Panc1 (cell line): ENCODE measurements at regions not wholly inside any gene's neighbourhood (a gene's known extent, or its start where the extent isn't known, plus 50 kb on each side); places are given as distances from the start of the nearest gene placed in this dataset.

ENCODE experiments used
- ATAC-seq: fragments of 200-7000 bp; cut with Tn5 transposase; 2 replicates; pipeline ENCODE4 v1.9.1; 2020; ENCODE audit warnings: mild to moderate bottlenecking, moderate library complexity
- BruUV-seq: library from RNA; stranded (reverse); fragments of 400-500 nt; replicated peaks from 2 replicates; lab custom pipeline; 2021; lab: Mats Ljungman, UMichigan
- CTCF ChIA-PET: fragments of 300-600 bp; sonication (Branson Sonifier 250); formaldehyde crosslinking; loops from one replicate; lab custom pipeline; 2022; ENCODE audit warnings: antibody characterized with exemption; lab: Charles Lee
- POLR2A ChIA-PET: fragments of 300-600 bp; sonication (Branson Sonifier 250); formaldehyde crosslinking; loops from one replicate; lab custom pipeline; 2022; ENCODE audit warnings: antibody characterized with exemption; lab: Charles Lee
- DNase-seq: peaks from one replicate; pipeline ENCODE4 v3.0.0-alpha.2; 2010; ENCODE audit warnings: low read depth, low spot score
- H3K27ac ChIP-seq: 2 replicates; pipeline ENCODE4 v1.5.1; 2011; ENCODE audit warnings: mild to moderate bottlenecking, low read length, inconsistent platforms
- H3K27me3 ChIP-seq: fragments of 200-500 bp; sonication (Bioruptor generic); 2 replicates; pipeline ENCODE4 v1.6.0; 2014; ENCODE audit warnings: low read length, inconsistent platforms; ENCODE audit not compliant: control insufficient read depth, insufficient read depth
- H3K36me3 ChIP-seq: fragments of 200-500 bp; sonication (Bioruptor generic); 2 replicates; pipeline ENCODE4 v1.5.1; 2014; ENCODE audit warnings: inconsistent platforms, mild to moderate bottlenecking, low read length, moderate library complexity; ENCODE audit not compliant: control insufficient read depth, insufficient read depth
- H3K4me1 ChIP-seq: 2 replicates; pipeline ENCODE4 v1.5.1; 2011; ENCODE audit warnings: inconsistent platforms, mild to moderate bottlenecking, low read length, moderate library complexity; ENCODE audit not compliant: control insufficient read depth, insufficient read depth
- H3K4me3 ChIP-seq, 2 experiments: 2 replicates each; pipeline ENCODE4 v1.5.1; 2011 to 2012; ENCODE audit warnings: low read depth in 2 of 2, low read length in 2 of 2, mild to moderate bottlenecking in 2 of 2, inconsistent platforms in 1 of 2, moderate library complexity in 1 of 2
- H3K9me3 ChIP-seq: fragments of 200-500 bp; sonication (Bioruptor generic); 2 replicates; pipeline ENCODE4 v1.5.1; 2014; ENCODE audit warnings: low read depth, mild to moderate bottlenecking, inconsistent platforms, low read length, moderate library complexity; ENCODE audit not compliant: control insufficient read depth, insufficient read depth
- POLR2AphosphoS5 ChIP-seq: IDR thresholded peaks from 2 replicates; pipeline ENCODE4 v1.6.1; 2012; ENCODE audit warnings: mild to moderate bottlenecking, low read depth, low read length, moderate library complexity
- SIN3A ChIP-seq: IDR thresholded peaks from 2 replicates; pipeline ENCODE4 v1.6.1; 2012; ENCODE audit warnings: low read depth, mild to moderate bottlenecking, low read length, moderate library complexity, borderline replicate concordance; ENCODE audit not compliant: insufficient read depth
- TCF7L2 ChIP-seq: IDR thresholded peaks from 2 replicates; pipeline ENCODE4 v1.6.1; 2011; ENCODE audit warnings: mild to moderate bottlenecking, low read depth, low read length, inconsistent platforms
- in situ Hi-C: cut with HindIII; loops from 2 replicates; pipeline ENCODE4 v1.10.0; 2016; ENCODE audit warnings: low sequenced_read_pairs, low pct_unique_long_range_greater_than_20kb
- intact Hi-C: fragments of 100-400 bp; cut with micrococcal nuclease; formaldehyde crosslinking; loops from one replicate; pipeline ENCODE4 v1.10.0; 2022; ENCODE audit not compliant: unreplicated experiment
- TF ChIP-seq, protein P1 (sequence below): fragments of 450-650 bp; IDR thresholded peaks from 2 replicates; pipeline ENCODE4 v1.5.1; 2017; ENCODE audit warnings: mild to moderate bottlenecking
- TF ChIP-seq, protein P2 (sequence below), 2 experiments: IDR thresholded peaks; 2 replicates each; pipeline ENCODE4 v1.6.1; 2011 to 2012; ENCODE audit warnings: low read depth in 2 of 2, control low read depth in 1 of 2, low read length in 1 of 2, mild to moderate bottlenecking in 1 of 2, moderate library complexity in 1 of 2; ENCODE audit not compliant: insufficient read depth in 1 of 2

DNA sequence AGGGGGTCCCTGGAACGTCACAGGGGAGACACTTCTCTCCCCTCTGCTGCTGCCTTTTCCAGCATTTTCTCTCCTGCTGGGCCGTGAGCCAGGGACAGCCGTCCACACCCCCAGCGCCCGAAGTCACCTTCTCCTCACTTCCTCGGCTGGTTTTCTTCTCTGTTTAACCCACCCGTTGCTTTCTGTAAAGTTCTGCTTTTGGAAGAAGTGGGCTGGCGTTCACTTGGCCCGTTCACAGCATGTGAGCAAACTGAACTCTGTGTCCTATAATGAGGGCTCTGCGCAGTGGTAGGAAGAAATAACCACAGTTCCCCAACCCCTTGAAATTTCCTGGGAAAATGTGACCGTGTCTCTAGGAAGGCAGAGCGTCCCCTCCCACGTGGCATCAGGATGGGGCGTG lies 187.0 kb upstream of the HDAC4 start:
- H3K27me3 ChIP-seq, result no peaks in the 10 kb centered on the region
- in situ Hi-C loops (no loop called here), intact Hi-C loops (no loop called here)
- ChIA-PET POLR2A (no interaction called here), CTCF (no interaction called here)
- no peaks in the 10 kb centered on the region for H3K9me3 ChIP-seq
- no peak for TF ChIP-seq POLR2AphosphoS5
- TF ChIP-seq, protein P1, sequence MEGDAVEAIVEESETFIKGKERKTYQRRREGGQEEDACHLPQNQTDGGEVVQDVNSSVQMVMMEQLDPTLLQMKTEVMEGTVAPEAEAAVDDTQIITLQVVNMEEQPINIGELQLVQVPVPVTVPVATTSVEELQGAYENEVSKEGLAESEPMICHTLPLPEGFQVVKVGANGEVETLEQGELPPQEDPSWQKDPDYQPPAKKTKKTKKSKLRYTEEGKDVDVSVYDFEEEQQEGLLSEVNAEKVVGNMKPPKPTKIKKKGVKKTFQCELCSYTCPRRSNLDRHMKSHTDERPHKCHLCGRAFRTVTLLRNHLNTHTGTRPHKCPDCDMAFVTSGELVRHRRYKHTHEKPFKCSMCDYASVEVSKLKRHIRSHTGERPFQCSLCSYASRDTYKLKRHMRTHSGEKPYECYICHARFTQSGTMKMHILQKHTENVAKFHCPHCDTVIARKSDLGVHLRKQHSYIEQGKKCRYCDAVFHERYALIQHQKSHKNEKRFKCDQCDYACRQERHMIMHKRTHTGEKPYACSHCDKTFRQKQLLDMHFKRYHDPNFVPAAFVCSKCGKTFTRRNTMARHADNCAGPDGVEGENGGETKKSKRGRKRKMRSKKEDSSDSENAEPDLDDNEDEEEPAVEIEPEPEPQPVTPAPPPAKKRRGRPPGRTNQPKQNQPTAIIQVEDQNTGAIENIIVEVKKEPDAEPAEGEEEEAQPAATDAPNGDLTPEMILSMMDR, result no peak
- no peak for TF ChIP-seq TCF7L2
- TF ChIP-seq, protein P2, sequence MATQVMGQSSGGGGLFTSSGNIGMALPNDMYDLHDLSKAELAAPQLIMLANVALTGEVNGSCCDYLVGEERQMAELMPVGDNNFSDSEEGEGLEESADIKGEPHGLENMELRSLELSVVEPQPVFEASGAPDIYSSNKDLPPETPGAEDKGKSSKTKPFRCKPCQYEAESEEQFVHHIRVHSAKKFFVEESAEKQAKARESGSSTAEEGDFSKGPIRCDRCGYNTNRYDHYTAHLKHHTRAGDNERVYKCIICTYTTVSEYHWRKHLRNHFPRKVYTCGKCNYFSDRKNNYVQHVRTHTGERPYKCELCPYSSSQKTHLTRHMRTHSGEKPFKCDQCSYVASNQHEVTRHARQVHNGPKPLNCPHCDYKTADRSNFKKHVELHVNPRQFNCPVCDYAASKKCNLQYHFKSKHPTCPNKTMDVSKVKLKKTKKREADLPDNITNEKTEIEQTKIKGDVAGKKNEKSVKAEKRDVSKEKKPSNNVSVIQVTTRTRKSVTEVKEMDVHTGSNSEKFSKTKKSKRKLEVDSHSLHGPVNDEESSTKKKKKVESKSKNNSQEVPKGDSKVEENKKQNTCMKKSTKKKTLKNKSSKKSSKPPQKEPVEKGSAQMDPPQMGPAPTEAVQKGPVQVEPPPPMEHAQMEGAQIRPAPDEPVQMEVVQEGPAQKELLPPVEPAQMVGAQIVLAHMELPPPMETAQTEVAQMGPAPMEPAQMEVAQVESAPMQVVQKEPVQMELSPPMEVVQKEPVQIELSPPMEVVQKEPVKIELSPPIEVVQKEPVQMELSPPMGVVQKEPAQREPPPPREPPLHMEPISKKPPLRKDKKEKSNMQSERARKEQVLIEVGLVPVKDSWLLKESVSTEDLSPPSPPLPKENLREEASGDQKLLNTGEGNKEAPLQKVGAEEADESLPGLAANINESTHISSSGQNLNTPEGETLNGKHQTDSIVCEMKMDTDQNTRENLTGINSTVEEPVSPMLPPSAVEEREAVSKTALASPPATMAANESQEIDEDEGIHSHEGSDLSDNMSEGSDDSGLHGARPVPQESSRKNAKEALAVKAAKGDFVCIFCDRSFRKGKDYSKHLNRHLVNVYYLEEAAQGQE (IDR thresholded peaks at IDR 0.05; ENCODE audit: insufficient read depth in 1 of 2, low read depth in 2 of 2, low read length in 1 of 2), result no peak
- TF ChIP-seq SIN3A, result no peak
- DNase-seq, result no peak
- H3K4me1 ChIP-seq, result no peaks in the 10 kb centered on the region
- BruUV-seq, result no TSS peak
- H3K27ac ChIP-seq, result no peak overlapping the region
- H3K4me3 ChIP-seq, result no peak overlapping the region
- H3K36me3 ChIP-seq, result no peaks in the 10 kb centered on the region
- ATAC-seq, result no peak

DNA sequence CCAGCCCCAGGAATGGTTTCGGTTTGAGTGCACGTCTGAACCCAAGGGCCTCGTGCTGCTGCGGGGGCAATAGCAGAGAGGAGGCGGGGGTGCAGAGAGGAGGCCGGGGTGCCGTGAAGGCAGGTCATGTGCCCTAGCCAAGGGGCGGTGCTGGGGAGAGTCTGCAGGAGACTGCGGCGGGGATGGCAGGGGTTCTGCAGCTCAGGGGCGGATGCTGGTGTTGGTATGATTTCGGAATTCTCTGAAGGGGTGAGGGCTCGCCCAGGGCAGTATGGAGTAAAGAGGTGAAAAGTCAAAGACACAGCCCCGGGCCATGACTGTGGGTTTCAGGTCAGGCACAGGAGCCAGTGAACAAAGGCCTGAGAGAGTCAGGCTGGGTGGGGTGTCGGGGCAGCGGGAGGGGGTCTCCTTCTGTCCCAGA lies 186.5 kb upstream of the HDAC4 start:
- intact Hi-C loops, result no loop called here
- no peaks in the 10 kb centered on the region for H3K27me3 ChIP-seq
- no peaks in the 10 kb centered on the region for H3K36me3 ChIP-seq
- ATAC-seq (no peak), DNase-seq (no peak)
- POLR2A ChIA-PET, result no interaction called here
- H3K9me3 ChIP-seq, result no peaks in the 10 kb centered on the region
- TF ChIP-seq TCF7L2 (no peak), POLR2AphosphoS5 (no peak), SIN3A (no peak)
- TF ChIP-seq, protein P1, result no peak
- TF ChIP-seq, protein P2 (IDR thresholded peaks at IDR 0.05; ENCODE audit: insufficient read depth in 1 of 2, low read depth in 2 of 2, low read length in 1 of 2), result no peak
- H3K4me1 ChIP-seq, result no peaks in the 10 kb centered on the region
- in situ Hi-C loops, result no loop called here
- no peak overlapping the region for H3K27ac ChIP-seq
- CTCF ChIA-PET, result no interaction called here
- no peak overlapping the region for H3K4me3 ChIP-seq
- no TSS peak for BruUV-seq
